Panc1 (cell line): ENCODE measurements at regions not wholly inside any gene's neighbourhood (a gene's known extent, or its start where the extent isn't known, plus 50 kb on each side); places are given as distances from the start of the nearest gene placed in this dataset.

ENCODE experiments used
- POLR2AphosphoS5 ChIP-seq: IDR thresholded peaks from 2 replicates; pipeline ENCODE4 v1.6.1; 2012; ENCODE audit warnings: mild to moderate bottlenecking, low read depth, low read length, moderate library complexity
- TF ChIP-seq, protein P1 (sequence below): fragments of 450-650 bp; IDR thresholded peaks from 2 replicates; pipeline ENCODE4 v1.5.1; 2017; ENCODE audit warnings: mild to moderate bottlenecking

DNA sequence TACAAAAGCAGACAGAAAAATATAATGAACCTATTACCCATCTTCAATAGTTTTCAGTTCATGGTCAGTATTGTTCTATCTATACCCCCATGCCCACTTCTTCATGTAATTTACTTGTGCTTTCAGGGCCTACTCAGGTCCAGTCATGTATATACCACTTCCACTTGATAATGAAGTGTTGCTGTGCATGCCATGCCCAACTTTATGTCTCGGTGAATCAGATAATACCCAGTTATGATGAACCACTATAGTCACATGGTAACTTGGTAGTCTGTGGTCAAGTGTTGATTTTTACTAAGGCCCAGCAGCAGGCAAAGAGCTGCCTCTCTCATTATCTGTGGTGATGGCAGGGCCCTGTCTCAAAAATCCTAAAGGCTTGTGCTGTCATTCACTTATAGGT, 70.7 kb upstream of the IL33 start:
- TF ChIP-seq, protein P1, sequence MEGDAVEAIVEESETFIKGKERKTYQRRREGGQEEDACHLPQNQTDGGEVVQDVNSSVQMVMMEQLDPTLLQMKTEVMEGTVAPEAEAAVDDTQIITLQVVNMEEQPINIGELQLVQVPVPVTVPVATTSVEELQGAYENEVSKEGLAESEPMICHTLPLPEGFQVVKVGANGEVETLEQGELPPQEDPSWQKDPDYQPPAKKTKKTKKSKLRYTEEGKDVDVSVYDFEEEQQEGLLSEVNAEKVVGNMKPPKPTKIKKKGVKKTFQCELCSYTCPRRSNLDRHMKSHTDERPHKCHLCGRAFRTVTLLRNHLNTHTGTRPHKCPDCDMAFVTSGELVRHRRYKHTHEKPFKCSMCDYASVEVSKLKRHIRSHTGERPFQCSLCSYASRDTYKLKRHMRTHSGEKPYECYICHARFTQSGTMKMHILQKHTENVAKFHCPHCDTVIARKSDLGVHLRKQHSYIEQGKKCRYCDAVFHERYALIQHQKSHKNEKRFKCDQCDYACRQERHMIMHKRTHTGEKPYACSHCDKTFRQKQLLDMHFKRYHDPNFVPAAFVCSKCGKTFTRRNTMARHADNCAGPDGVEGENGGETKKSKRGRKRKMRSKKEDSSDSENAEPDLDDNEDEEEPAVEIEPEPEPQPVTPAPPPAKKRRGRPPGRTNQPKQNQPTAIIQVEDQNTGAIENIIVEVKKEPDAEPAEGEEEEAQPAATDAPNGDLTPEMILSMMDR, result no peak
- no peak for TF ChIP-seq POLR2AphosphoS5
